ENCODE measurements at regions not wholly inside any gene's neighbourhood (a gene's known extent, or its start where the extent isn't known, plus 50 kb on each side); places are given as distances from the start of the nearest gene placed in this dataset.

GRCh38 chr9:73906671-73907070, 590.5 kb upstream of the RORB start:
- TF ChIP-seq CTCF (conservative IDR thresholded peaks at IDR 0.05; ENCODE audit: low read length) (no peak), EZH2phosphoT487 (IDR thresholded peaks at IDR 0.05; ENCODE audit: borderline replicate concordance) (no peak)

All from Loucy (cell line).